ENCODE measurements at regions not wholly inside any gene's neighbourhood (a gene's known extent, or its start where the extent isn't known, plus 50 kb on each side); places are given as distances from the start of the nearest gene placed in this dataset.

GRCh38 chr9:26685818-26686217 is 206.8 kb downstream of the CAAP1 start:
- no peak overlapping the region for H3K4me3 ChIP-seq (ENCODE audit: low read depth, low read length)
- no peak for DNase-seq (ENCODE audit: low read depth)
- no peak for TF ChIP-seq CTCF (conservative IDR thresholded peaks at IDR 0.05; ENCODE audit: low read depth, low read length)

DNA sequence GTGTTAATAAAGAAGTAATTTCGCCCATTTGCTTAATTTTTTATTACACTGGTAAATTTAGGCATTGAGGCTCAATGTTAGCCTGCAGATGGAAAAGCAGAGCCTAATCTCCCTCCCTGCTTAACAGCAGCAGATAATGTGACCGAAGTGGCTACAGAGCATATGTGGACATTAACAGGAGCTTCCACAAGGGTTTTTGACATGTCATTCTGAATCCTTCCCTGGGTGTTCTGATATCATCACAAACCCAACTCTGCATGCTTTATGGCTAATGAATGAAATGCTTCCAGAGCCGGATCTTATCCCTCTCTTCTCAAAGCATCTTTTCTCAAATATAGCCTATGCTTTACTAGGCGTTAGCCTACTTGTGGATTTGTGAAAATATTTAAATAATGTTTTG is 208.6 kb downstream of the CAAP1 start:
- DNase-seq (ENCODE audit: low read depth): no peak
- no peak for TF ChIP-seq CTCF (conservative IDR thresholded peaks at IDR 0.05; ENCODE audit: low read depth, low read length)
- H3K4me3 ChIP-seq (ENCODE audit: low read depth, low read length): no peak overlapping the region

DNA sequence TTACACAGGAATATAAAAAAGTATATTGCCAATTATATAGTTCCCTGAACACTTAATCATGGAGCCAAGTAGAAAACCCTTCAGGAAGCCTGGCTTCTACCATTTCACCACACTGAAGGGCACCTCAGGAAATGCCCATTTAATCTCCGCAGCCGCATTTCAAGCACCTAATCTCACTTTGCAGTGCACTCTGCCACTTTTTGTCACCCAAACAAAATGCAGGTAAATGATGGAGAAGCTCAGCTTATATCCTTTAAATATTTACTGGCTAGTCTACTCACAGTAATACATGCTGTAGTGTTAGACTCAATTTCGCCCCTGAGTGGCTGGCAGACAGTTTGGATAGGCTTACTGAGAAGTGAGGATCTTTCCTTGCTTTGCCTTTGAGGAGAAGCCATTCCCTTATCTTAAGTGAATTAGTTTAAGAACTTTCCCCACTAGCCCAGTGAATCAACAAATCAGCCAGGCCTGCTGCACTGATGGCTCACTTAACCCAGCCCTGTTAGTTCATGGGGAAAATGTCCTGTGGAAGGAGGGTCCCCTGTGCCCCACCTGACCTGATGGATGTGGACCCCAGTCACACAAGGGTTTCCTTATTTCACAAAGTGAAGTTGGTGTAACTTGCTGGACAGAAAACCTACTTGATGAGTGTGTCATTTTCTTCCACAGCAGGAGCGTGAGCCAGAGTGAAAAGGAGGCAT is 209.7 kb downstream of the CAAP1 start:
- TF ChIP-seq CTCF (conservative IDR thresholded peaks at IDR 0.05; ENCODE audit: low read depth, low read length): no peak
- H3K4me3 ChIP-seq (ENCODE audit: low read depth, low read length): no peak overlapping the region
- no peak for DNase-seq (ENCODE audit: low read depth)

DNA sequence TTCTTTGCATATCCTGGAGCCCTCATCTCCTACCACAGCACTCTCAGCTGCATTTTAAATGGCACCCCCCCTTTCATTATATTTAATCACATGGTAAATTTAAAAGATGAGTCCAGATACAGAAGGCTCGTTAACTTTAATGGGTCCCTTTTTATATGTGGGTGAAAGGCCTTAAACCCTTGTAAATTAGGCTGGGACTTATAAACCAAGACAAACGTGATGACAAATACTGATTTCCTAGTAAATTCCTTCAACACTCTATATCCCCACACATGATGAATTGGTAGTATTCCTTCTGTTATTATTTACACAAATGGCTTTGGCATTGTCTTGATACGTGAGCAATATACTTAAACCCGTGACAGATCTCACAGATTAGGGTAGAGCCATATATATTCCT is 210.6 kb downstream of the CAAP1 start:
- TF ChIP-seq CTCF (conservative IDR thresholded peaks at IDR 0.05; ENCODE audit: low read depth, low read length): no peak
- no peak for DNase-seq (ENCODE audit: low read depth)
- no peak overlapping the region for H3K4me3 ChIP-seq (ENCODE audit: low read depth, low read length)

GRCh38 chr9:26677965-26678706 is 214.5 kb downstream of the CAAP1 start:
- H3K4me3 ChIP-seq (ENCODE audit: low read depth, low read length): no peak overlapping the region
- no peak for TF ChIP-seq CTCF (conservative IDR thresholded peaks at IDR 0.05; ENCODE audit: low read depth, low read length)
- DNase-seq (ENCODE audit: low read depth): no peak

- no peak for DNase-seq (ENCODE audit: low read depth)
- H3K4me3 ChIP-seq (ENCODE audit: low read depth, low read length): no peak overlapping the region
- TF ChIP-seq CTCF (conservative IDR thresholded peaks at IDR 0.05; ENCODE audit: low read depth, low read length): no peak
These were observed 217.6 kb downstream of the CAAP1 start for GRCh38 chr9:26675035-26675434.

DNA sequence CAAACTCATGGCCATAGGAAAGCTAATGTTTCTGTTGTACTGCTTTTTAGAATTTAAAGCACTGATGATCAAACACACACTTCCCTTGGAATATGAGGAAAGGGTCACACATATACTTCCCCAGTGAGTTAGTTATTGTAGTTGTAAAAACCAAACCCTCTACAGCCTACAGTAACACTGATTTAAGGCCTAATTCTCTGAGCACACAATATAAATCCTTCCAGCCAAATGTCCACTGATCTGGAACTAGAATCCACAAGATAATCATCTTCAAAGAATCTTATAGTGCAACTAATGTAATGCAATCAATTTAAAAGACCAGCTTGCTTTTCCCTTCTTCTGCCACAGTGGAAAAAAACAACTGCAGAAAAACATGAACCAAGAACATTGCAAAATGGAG is 219.3 kb downstream of the CAAP1 start:
- H3K4me3 ChIP-seq (ENCODE audit: low read depth, low read length): no peak overlapping the region
- TF ChIP-seq CTCF (conservative IDR thresholded peaks at IDR 0.05; ENCODE audit: low read depth, low read length): no peak
- DNase-seq (ENCODE audit: low read depth): no peak

Data from choroid plexus epithelial cell (primary cell).